EH (cell line): ENCODE measurements at regions not wholly inside any gene's neighbourhood (a gene's known extent, or its start where the extent isn't known, plus 50 kb on each side); places are given as distances from the start of the nearest gene placed in this dataset.
"Not testable (repeated sequence)": the region's sequence is repeated elsewhere in the genome, so short reads cannot be mapped to it uniquely, and the experiment has no call there.

Experiments
- DNase-seq: peaks from one replicate; pipeline ENCODE4 v3.0.0-alpha.2; 2015; ENCODE audit warnings: low read depth

DNA sequence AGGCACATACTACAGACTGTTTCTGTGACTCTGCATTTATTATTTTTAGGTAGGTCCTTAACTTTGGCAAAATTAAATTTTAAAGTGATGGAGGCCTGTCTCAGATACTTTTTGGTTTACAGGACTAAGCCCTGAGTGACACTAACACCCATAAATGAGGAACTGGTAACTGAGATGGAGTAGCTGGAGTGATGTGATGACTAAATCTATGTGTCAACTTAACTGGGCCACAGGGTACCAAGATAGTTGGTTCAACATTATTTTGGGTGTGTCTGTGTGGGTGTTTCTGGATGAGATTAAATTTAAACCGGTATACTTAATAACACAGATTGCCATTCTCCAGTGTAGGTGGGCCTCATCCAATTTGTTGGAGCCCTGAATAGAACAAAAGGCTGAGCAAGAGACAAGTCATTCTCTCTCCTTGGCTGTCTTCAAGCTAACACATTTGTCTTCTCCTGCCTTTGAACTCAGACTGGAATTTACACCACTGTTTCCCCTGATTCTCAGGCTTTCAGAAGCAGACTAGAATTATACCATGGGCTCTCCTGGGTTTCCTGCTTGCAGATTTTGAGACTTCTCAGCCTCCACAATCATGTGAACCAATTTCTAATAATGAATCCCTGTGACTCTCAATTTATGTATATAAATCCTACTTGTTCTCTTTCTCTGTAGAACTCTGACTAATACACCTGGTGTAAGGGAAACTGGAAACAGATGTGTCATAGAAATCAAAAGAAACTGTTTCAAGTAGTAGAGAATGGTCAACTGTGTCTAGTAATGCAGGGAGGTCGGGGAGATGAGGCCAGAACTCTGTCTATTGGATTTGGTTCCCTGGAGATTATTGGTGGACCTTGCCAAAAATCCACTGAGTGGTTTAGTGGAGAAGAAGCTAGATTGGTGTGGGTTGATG is 579.2 kb downstream of the EPM2A start:
- no peak for DNase-seq

- not testable (repeated sequence) for DNase-seq
Observed at GRCh38 chr6:145158636-145159035, 576.7 kb downstream of the EPM2A start.

GRCh38 chr6:145159921-145160320 is 575.4 kb downstream of the EPM2A start:
- no peak for DNase-seq

DNA sequence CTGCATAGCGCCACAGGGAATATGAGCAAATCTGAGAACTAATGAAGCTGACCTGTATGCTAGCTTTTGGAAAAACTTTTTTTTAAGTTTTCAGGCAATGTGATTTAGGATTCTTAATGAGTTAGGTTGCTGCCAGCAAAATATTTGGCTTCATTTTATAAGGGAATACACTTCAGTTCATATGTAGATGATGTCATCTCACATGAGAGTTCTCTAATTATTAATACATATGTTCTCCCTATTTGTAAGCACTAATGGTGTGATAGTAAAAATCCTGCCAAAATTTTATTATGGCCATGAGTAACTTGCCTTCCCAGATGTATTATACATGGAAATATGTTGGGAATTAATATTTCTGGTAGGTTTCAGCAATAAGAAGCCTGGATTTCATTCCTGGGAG is 573.8 kb downstream of the EPM2A start:
- DNase-seq, result peak; percentile 25

DNA sequence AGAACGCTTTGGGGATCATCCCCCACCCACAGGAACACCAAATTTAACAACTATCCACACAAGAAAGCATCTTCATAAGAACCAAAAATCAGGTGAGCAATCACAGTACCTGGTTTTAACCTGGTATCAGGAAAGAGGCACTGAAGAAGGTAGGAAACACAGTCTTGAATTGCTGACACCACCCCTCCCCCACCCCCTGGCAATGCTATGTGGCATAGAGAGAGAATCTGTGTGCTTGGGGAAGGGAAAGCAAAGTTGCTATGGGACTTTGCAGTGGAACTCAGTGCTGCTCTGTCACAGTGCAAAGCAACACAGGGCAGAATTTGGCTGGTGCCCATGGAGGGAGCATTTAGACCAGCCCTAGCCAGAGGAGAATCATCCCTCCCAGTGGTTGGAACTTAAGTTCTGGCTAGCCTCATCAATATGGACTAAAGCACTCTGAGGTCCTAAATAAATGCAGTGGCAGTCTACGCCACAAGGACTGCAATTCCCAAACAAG is 565.5 kb downstream of the EPM2A start:
- DNase-seq, result no peak

DNA sequence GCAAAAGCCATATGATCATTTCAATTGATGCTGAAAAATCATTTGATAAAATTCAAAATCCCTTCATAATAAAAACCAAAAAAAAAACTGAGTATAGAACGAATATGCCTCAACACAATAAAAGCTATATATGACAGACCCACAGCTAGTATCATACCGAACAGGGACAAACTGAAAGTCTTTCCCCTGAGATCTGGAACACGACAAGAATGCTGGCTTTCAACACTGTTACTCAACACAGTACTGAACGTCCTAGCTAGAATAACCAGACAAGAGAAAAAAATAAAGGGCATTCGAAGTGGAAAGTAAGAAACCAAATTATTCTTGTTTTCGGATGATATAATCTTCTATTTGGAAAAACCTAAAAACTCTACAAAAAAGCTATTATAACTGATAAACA is 559.9 kb downstream of the EPM2A start:
- no peak for DNase-seq

- no peak for DNase-seq
Observed at GRCh38 chr6:145178391-145178790, 556.9 kb downstream of the EPM2A start.

- no peak for DNase-seq
Observed at GRCh38 chr6:145187491-145188206, 547.7 kb downstream of the EPM2A start.

DNA sequence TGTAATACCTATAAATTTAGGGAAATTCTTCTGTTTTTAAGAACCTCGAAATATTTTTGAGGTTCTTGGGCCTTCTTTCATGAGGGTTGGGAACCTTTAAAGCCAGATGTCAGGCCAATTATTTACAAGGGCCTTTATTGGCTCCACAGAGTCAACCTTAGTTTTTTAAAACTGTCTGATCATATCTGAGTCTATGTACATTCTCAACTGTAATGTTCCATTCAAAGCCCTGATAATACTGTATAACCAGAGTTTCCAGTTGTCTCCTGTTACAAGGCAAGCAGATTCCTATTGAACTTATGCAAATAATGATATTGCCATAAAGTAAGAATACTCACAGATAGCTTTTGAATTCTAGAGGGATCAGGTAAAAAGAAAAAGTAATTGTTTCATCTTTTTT is 545.5 kb downstream of the EPM2A start:
- no peak for DNase-seq

- DNase-seq, result no peak
Observed at GRCh38 chr6:145194389-145194788, 540.9 kb downstream of the EPM2A start.

DNA sequence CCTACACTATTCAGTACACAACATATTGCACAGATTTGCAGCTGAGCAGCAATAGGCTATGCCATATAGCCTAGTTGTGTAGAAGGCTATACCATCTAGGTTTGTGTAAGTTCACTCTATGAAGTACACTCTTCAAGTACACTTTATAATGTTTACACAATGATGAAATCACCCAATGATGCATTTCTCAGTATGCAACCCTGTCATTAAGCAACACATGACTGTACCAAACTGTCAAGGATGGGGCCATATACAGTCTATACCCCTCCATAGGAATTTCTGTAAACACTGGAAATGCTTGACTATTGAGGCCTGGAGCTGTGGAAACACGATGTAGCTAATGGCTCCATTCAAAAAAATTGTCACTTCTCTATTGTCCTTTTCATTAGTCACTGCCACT is 535.4 kb downstream of the EPM2A start:
- DNase-seq, result peak; percentile 67

GRCh38 chr6:145204301-145204700 is 531.0 kb downstream of the EPM2A start:
- no peak for DNase-seq

DNA sequence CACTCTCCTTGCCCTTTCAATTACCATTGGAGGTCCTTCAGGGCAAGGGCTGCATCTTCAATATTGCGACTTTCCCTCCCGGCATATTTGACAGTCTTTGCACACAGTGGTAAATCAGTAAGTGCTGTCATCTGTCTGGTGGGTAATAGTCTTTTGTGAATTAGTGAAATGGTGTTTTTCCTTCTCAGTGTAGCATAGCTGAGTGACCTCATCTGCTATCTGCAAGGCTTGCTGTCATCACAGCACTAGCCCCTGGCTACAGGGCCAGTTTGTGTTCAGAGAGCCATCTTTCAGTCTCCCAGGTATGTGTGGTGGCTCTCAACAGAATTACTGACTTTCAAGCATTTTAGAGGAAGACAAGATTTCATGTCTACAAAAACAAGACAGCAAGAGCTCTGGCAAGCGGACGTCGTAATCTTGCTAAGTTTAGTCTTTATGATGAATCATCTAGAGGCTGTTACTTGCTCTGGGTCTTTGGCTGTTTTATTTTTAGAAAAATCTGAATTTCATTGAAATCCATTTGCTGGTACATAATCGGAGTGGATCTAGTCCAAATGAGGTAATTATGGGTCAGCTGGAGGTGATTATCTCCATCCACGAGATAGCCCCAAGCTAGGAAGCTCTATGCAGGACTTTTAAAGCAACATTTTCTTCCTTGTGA is 528.9 kb downstream of the EPM2A start:
- DNase-seq, result peak; percentile 97

- no peak for DNase-seq
Observed at GRCh38 chr6:145208474-145208873, 526.8 kb downstream of the EPM2A start.

GRCh38 chr6:145209272-145209671 is 526.0 kb downstream of the EPM2A start:
- DNase-seq, result peak; percentile 23

DNA sequence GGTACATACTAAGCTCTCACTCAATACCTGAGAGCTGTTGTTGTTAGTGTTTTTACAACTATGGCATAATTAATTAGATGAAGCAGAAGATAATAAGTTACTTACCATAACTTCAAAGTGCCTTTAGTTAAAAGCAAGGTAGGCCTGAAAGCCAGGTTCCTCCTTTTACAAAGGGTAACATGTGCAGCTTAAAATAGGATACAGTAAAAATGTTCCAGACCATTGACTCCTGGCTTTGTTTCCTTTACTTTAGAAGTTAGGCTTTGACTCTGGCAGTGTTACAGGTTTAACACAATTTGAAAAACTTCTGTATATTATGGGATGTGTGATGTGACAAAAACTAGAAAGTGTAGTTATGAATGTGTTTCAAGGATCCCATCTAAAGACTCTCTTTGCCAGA is 522.5 kb downstream of the EPM2A start:
- no peak for DNase-seq

DNA sequence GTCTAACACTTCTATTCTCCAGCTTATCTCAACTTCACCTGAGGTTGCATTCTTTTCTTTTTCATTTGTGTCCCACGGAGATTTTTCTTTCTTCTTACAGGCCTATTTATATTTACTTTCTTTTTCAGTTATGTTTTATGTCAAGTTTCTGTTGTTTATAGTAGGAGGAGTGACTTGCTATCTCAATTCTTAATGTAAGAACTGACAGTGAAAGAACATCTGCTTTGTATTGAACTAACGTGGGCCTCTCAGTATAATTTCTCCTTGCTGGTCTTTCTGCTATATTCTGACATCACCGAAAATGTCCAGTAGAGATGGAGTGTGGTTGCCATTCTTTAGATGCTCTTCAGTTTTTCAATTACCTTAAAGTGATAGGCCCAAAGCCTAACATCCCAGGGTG is 521.7 kb downstream of the EPM2A start:
- peak; percentile 18 for DNase-seq

DNA sequence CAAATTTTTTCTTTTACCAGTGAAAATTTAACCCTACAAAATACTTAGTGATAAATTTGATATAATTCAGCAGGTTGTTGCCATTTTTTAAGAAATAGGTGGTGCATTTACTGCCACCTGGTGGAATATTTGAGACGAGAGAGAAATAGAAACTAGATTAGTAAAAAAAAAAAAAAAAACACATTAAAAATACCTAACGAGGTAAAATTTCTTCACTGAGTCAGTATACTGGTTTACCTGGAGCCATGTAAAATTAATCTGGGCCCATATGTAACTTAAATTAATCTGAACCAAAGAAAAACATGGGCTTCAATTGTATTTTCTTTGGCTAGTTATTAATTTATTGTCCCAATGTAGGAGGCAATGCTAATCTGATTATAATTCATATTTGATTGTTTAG is 520.8 kb downstream of the EPM2A start:
- DNase-seq, result peak; percentile 54

GRCh38 chr6:145224450-145224849 is 510.9 kb downstream of the EPM2A start:
- DNase-seq, result no peak

GRCh38 chr6:145225500-145225899 is 509.8 kb downstream of the EPM2A start:
- DNase-seq, result no peak

DNA sequence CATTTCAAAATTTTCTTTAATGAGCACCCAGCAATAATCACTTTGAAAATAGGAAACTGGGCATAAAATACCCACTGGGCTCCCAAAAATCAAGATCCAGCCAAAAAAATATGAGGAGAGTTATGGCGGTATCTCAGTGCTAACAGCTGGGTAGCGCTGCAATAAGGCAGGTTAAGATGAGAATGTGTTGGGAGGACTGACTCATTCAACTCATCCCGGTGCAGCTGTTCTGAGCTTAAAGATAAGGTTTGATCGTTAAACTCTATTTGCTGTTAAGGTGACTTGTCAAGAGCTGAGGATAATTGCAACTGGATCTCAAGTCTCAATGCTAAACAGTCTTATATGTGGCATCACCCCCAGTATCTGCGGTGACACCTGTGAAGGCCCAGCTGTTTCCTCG is 507.7 kb downstream of the EPM2A start:
- no peak for DNase-seq

DNA sequence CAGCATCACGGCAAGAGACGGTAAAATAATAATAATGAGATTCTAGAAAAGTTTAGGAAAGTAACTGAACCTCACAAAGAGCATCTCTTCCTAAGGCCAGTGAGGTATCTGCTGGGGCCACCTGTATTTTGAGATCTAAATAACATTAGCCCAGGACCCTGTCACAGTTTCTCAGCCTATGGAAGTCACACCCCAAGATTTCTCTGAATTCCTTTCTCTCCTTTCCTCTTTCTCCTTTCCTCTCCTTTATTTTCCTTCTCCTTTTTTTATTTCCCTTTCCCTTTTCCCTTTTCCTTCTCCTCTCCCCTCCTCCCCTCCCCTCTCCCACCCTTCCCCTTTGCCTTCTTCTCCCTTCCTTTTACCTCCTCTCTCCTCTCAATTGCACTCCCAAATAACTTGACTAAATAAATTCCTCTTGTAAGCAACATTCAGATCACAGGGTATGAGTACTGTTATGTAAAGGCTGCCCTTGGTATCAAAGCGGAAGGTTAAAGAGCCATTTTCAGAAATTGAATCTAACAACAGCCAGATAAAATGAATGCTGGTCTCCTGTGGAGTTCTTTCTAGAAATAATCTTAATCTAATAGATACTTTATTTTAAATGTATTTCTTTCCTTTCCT is 506.2 kb downstream of the EPM2A start:
- DNase-seq, result no peak
